ENCODE measurements at regions not wholly inside any gene's neighbourhood (a gene's known extent, or its start where the extent isn't known, plus 50 kb on each side); places are given as distances from the start of the nearest gene placed in this dataset.

GRCh38 chr1:30405631-30406212, 317.7 kb downstream of the MATN1 start:
- TF ChIP-seq, protein P1, sequence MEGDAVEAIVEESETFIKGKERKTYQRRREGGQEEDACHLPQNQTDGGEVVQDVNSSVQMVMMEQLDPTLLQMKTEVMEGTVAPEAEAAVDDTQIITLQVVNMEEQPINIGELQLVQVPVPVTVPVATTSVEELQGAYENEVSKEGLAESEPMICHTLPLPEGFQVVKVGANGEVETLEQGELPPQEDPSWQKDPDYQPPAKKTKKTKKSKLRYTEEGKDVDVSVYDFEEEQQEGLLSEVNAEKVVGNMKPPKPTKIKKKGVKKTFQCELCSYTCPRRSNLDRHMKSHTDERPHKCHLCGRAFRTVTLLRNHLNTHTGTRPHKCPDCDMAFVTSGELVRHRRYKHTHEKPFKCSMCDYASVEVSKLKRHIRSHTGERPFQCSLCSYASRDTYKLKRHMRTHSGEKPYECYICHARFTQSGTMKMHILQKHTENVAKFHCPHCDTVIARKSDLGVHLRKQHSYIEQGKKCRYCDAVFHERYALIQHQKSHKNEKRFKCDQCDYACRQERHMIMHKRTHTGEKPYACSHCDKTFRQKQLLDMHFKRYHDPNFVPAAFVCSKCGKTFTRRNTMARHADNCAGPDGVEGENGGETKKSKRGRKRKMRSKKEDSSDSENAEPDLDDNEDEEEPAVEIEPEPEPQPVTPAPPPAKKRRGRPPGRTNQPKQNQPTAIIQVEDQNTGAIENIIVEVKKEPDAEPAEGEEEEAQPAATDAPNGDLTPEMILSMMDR (IDR thresholded peaks at IDR 0.05): no peak
- TF ChIP-seq POLR2A (IDR thresholded peaks at IDR 0.05): no peak
- no peak for TF ChIP-seq POLR2AphosphoS5 (IDR thresholded peaks at IDR 0.05)
